HG02798 (cell line): ENCODE measurements at regions not wholly inside any gene's neighbourhood (a gene's known extent, or its start where the extent isn't known, plus 50 kb on each side); places are given as distances from the start of the nearest gene placed in this dataset.
"Not testable (repeated sequence)": the region's sequence is repeated elsewhere in the genome, so short reads cannot be mapped to it uniquely, and the experiment has no call there.

ENCODE experiments used
- ATAC-seq: cut with Tn5 transposase; IDR thresholded peaks from one replicate; pipeline ENCODE4 v1.9.1; 2021; ENCODE audit warnings: mild to moderate bottlenecking; ENCODE audit not compliant: unreplicated experiment, poor library complexity

DNA sequence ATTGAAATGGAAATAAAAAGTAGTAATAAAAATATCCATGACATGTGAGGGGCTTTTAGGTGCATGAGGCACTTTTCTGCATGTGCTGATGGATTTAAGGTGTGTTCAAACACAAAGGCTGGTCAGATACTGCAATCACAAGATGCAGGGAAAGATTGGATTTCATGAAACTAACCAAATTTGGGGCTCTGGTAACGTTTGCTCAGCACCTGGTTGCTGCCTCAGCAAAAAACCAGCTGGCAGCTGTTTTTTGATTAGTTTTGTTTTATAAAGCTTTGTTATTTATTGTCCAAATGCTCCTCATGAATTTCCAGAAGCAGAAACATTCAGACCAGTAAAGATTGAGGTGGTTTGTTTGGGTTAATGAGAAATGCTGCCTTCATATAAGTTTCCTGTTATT lies 195.7 kb upstream of the NRG3 start:
- no peak for ATAC-seq

GRCh38 chr10:81680359-81680758 lies 194.6 kb upstream of the NRG3 start:
- ATAC-seq, result no peak

GRCh38 chr10:81688459-81688858 lies 186.5 kb upstream of the NRG3 start:
- ATAC-seq, result no peak

DNA sequence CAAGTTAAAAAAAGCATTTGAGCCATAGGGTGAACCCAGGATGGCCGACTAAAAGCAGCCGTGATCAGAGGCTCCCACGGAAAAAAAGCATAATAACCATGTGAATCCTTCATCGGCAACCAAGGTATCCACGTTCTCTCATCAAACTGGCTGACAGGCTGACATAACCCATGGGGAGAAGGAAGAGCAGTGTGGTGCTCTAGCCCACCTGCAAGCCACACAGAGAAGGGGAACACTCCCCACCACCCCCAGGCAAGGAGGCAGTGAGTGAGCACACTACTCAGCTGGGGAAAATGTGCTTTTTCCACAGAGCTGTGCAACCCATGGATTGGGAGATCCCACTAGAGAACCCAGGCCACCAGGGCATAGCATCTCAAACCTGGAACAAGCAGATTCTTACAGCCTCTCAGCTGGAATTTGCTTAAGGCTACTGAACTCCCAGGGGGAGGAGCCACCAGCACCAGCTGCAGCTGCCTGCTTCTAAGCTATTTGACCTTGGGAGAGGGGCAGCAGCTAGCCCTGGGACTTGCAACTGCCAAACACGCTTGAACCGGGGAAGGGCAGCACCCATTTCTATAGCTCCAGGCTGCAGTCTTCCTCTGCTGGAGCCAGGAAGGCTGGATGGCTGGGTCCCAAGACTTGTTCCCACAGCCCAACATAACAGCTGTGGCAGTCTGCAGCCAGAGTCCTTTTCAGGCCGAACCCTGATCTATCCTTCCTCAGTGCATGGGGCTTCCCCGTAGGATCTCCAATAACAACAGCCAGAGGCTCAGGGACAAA lies 178.2 kb upstream of the NRG3 start:
- no peak for ATAC-seq

DNA sequence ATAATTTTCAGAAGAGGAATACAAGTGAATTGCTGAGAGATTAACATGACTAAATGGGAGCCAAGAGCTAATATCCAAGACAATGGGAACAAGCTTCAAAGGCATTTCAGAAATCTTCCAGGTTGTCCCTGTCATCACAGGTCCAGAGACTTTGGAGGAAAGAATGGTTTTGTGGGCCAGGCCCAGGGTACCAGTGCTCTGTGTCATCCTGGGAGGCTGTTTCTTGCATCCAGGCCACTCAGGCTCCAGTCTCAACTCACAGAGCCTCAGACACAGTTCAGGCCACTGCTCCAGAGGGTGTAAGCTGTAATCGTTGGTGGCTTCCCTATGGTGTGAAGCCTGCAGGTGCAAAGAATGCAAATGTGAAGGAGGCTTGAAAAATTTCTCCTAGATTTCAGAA lies 170.4 kb upstream of the NRG3 start:
- no peak for ATAC-seq

GRCh38 chr10:81708416-81708815 lies 166.6 kb upstream of the NRG3 start:
- ATAC-seq, result no peak

DNA sequence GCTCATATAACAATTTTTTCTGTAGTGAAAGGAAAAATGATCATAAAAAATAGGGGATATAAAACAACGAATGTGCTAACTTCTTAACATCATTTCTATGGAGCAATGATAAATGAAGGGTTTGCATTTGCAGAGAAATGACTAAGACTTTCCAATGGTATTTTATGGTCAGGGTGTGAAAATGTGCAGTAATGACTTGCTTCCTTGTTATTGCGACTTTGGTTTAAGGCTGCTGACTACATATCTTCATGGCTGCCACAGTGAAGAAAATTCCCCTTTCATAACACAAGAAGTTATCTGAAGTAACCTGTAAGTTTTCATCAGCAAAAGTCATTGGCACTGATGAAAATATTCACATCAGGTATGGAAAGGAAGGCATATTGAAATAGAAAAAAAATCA lies 166.1 kb upstream of the NRG3 start:
- ATAC-seq, result no peak

DNA sequence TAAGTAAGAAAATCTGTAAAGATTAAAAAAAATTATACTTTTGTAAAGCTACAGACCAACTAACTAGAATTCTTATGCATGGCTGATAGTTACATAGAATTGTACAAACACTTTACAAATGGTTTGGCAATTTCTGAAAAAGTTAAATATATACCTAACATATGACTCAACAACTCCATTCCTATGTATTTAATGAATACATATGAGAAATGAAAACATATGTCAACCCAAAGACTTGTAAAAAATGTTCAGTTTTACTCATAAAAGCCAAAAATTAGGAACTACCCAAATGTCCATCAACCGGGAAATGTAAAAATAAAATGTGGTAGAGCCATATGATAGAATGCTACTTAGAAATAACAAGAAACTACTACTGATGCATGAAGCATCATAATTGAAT lies 152.6 kb upstream of the NRG3 start:
- no peak for ATAC-seq

DNA sequence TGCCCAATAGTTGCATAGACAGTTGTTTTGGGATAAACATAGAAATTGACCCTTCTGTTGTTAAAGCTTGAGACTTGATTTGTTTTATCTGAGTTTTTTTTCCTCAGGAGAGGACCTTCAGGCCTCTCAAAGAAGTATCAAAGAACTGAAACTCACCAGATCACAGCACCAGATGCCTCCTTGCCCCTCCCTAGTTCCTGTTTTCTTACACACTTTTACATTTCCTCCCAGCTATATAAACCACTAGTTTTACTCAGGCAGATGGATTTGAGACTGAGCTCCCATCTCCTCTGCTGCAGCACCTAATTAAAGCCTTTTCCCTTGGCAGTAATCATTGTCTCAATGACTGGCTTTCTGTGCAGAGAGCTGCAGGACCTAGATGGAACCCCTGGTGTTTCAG lies 150.6 kb upstream of the NRG3 start:
- ATAC-seq, result no peak

- ATAC-seq, result no peak
Observed at GRCh38 chr10:81725851-81726250, 149.1 kb upstream of the NRG3 start.

GRCh38 chr10:81728692-81729091 lies 146.3 kb upstream of the NRG3 start:
- ATAC-seq, result no peak

DNA sequence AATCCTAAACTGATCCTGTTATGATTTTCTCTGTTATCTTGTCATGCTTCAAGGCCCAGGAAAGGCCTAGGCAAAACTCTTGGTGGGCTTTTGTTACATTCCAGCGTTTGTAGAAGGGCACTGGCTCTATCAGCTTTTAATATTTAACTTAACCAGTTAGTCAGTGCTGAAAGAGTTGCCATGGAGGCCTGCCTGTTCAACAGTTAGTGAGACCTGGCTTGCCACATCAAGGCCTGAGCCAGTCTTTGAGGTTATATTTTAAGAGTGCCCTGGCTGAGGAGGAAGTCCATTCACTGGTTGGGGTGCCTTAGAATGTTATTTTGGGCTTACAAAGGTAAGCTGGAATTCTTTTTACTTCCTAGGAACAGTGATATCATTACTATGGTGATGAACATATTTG lies 144.1 kb upstream of the NRG3 start:
- ATAC-seq, result no peak

DNA sequence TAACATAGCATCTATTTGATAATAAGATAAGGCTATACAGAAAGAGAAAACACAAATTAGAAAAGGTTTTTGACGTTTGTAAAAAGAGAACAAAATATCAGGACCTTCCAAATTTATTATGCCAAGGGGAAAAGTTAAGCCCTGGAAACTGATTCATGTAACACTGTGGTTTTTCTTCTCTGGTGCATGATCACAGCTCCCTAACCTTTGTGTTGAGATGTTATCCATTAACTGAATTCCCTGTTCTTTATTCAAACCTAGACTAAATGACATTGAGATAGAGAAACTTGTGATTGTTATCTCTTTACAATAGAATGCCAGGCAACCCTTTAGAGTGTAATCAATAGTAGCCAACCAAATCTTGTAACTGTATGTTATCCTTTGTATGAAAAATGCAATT lies 141.5 kb upstream of the NRG3 start:
- ATAC-seq, result no peak

GRCh38 chr10:81735167-81735566 lies 139.8 kb upstream of the NRG3 start:
- not testable (repeated sequence) for ATAC-seq

- no peak for ATAC-seq
Observed at GRCh38 chr10:81759111-81759510, 115.9 kb upstream of the NRG3 start.

GRCh38 chr10:81784111-81784597 lies 90.8 kb upstream of the NRG3 start:
- no peak for ATAC-seq

DNA sequence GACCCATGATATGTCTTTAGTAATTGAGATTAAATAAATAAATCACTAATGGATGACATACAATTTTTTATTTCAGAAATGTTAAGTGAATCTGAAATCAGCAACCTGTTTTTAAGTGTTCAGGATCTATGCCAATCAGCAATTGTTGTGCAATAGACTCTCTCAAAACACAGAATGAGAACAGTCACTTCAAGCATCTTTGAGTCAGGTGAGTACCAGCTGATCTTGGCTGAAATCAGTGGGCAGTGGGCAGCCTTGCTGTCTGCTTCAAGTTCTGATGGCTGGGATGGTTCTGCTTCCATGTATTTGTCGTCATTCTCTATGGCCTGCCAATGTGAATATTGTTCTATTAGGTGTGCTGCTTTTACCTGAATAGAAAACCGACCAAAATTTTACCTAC lies 82.3 kb upstream of the NRG3 start:
- no peak for ATAC-seq

DNA sequence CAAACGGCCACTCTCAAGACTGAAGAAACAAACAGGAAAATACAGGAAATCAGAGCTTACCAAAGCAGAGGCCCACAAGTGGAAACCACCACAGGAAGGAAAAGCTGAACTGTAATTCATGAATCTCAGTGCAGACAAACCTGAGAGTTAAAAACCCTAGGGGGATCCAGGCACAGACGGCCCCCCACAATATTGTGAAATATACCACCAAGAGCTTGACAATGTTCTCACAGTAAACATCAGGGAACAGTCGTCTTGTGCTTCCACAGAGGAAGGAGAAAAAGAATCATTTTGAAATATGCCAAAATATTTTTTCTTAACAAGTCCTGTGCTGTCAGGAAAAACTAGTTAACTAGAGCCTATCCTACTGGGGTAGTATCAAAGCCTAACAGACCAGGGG lies 68.2 kb upstream of the NRG3 start:
- ATAC-seq, result no peak

- no peak for ATAC-seq
Observed at GRCh38 chr10:81814842-81815241, 60.2 kb upstream of the NRG3 start.

DNA sequence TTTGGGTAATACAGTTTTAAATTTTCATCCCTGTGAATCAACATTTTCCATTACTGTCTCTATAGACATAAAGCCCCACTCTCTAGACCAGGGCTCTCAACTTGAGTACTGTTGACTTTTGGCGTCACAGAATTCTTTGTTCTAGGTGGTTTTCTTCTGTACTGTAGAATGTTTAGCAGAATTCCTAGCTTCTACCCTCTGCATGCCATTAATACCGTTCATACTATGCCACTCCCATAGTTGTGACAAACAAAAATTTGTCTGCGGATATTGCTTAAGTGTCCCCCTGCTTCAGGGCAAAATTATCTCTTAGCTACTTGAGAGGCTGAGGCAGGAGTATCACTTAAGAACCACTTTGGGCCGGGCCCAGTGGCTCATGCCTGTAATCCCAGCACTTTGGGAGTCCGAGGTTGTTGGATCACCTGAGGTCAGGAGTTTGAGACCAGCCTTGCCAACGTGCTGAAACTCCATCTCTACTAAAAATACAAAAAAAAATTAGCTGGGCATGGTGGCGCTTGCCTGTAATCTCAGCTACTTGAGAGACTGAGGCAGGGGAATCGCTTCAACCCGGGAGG lies 57.3 kb upstream of the NRG3 start:
- ATAC-seq, result no peak

GRCh38 chr10:81820418-81820817 lies 54.6 kb upstream of the NRG3 start:
- no peak for ATAC-seq
